HEK293 (cell line): ENCODE measurements at regions not wholly inside any gene's neighbourhood (a gene's known extent, or its start where the extent isn't known, plus 50 kb on each side); places are given as distances from the start of the nearest gene placed in this dataset.

Experiments
- CTCF ChIA-PET: fragments of 350-600 bp; formaldehyde crosslinking; extraction: SDS; loops from one replicate; lab custom pipeline; 2021; ENCODE audit warnings: antibody characterized with exemption; lab: Yijun Ruan, JAX
- POLR2A ChIA-PET: fragments of 300-600 bp; formaldehyde crosslinking; extraction: SDS; loops from one replicate; lab custom pipeline; 2020; ENCODE audit warnings: antibody characterized with exemption, inconsistent platforms; lab: Yijun Ruan, JAX
- H3K27ac ChIP-seq: fragments of 200-500 bp; sonication (Bioruptor generic); 2 replicates; pipeline ENCODE4 v1.5.1; 2014; ENCODE audit warnings: low read depth, low read length, control low read depth, inconsistent platforms; ENCODE audit errors: extremely low read depth
- H3K36me3 ChIP-seq, 2 experiments: fragments of 200-500 bp in 1 of 2; sonication (Bioruptor generic) in 1 of 2; 1 replicate in 1 of 2; 2 replicates in 1 of 2; pipeline ENCODE4 v1.5.1; 2014 to 2017; ENCODE audit warnings: inconsistent platforms in 2 of 2, low read length in 2 of 2; ENCODE audit not compliant: control insufficient read depth in 2 of 2, insufficient read depth in 1 of 2
- H3K4me1 ChIP-seq: fragments of 200-500 bp; sonication (Bioruptor generic); 2 replicates; pipeline ENCODE4 v1.5.1; 2014; ENCODE audit warnings: mild to moderate bottlenecking, low read length, inconsistent platforms; ENCODE audit not compliant: control insufficient read depth, insufficient read depth
- H3K4me3 ChIP-seq: 2 replicates; pipeline ENCODE4 v1.5.1; 2011; ENCODE audit warnings: low read depth, mild to moderate bottlenecking, control low read depth, low read length, moderate library complexity
- H3K9me3 ChIP-seq: fragments of 200-500 bp; sonication (Bioruptor generic); 2 replicates; pipeline ENCODE4 v1.5.1; 2014; ENCODE audit warnings: low read depth, low read length, inconsistent platforms; ENCODE audit not compliant: control insufficient read depth, insufficient read depth
- CTCF ChIP-seq: fragments of 450-650 bp; formaldehyde crosslinking; IDR thresholded peaks from 2 replicates; pipeline ENCODE4 v1.5.1; 2016; ENCODE audit warnings: missing biosample characterization, missing genetic modification characterization
- HOXA7 ChIP-seq: sonication (generic); formaldehyde crosslinking; IDR thresholded peaks from 2 replicates; pipeline ENCODE4 v1.8.1; 2022; ENCODE audit warnings: missing genetic modification reagents, borderline replicate concordance
- KLF16 ChIP-seq: fragments of 450-650 bp; formaldehyde crosslinking; IDR thresholded peaks from 2 replicates; pipeline ENCODE4 v1.5.1; 2017; ENCODE audit warnings: missing biosample characterization, missing genetic modification characterization
- KLF17 ChIP-seq: fragments of 450-650 bp; formaldehyde crosslinking; IDR thresholded peaks from 2 replicates; pipeline ENCODE4 v1.5.1; 2016; ENCODE audit warnings: missing biosample characterization, missing genetic modification characterization
- OVOL3 ChIP-seq: fragments of 450-650 bp; formaldehyde crosslinking; IDR thresholded peaks from 2 replicates; pipeline ENCODE4 v1.5.1; 2016; ENCODE audit warnings: missing biosample characterization, missing genetic modification characterization
- TCF7L2 ChIP-seq: IDR thresholded peaks from 2 replicates; pipeline ENCODE4 v1.6.1; 2011; ENCODE audit warnings: low read depth, mild to moderate bottlenecking, inconsistent platforms, low read length, moderate library complexity, borderline replicate concordance
- WT1 ChIP-seq: fragments of 450-650 bp; formaldehyde crosslinking; IDR thresholded peaks from 2 replicates; pipeline ENCODE4 v1.5.1; 2016; ENCODE audit warnings: missing biosample characterization, missing genetic modification characterization
- ZBTB11 ChIP-seq: fragments of 450-650 bp; formaldehyde crosslinking; conservative IDR thresholded peaks from 2 replicates; pipeline ENCODE4 v1.5.1; 2016; ENCODE audit warnings: low read depth, missing biosample characterization, missing genetic modification characterization
- ZBTB44 ChIP-seq: fragments of 450-650 bp; IDR thresholded peaks from 2 replicates; pipeline ENCODE4 v1.5.1; 2018; ENCODE audit warnings: missing biosample characterization, mild to moderate bottlenecking, missing genetic modification characterization
- ZBTB49 ChIP-seq: fragments of 450-650 bp; formaldehyde crosslinking; IDR thresholded peaks from 2 replicates; pipeline ENCODE4 v1.5.1; 2016; ENCODE audit warnings: missing biosample characterization, missing genetic modification characterization, low read depth
- ZEB2 ChIP-seq: fragments of 450-650 bp; formaldehyde crosslinking; IDR thresholded peaks from 2 replicates; pipeline ENCODE4 v1.5.1; 2016; ENCODE audit warnings: missing biosample characterization, missing genetic modification characterization
- ZFP41 ChIP-seq: fragments of 450-650 bp; formaldehyde crosslinking; IDR thresholded peaks from 2 replicates; pipeline ENCODE4 v1.5.1; 2016; ENCODE audit warnings: missing biosample characterization, missing genetic modification characterization, borderline replicate concordance
- ZNF138 ChIP-seq: fragments of 450-650 bp; formaldehyde crosslinking; IDR thresholded peaks from 2 replicates; pipeline ENCODE4 v1.5.1; 2016; ENCODE audit warnings: missing biosample characterization, missing genetic modification characterization, borderline replicate concordance
- ZNF175 ChIP-seq: fragments of 450-650 bp; formaldehyde crosslinking; IDR thresholded peaks from 2 replicates; pipeline ENCODE4 v1.5.1; 2016; ENCODE audit warnings: missing biosample characterization, missing genetic modification characterization
- ZNF239 ChIP-seq: fragments of 450-650 bp; formaldehyde crosslinking; IDR thresholded peaks from 2 replicates; pipeline ENCODE4 v1.5.1; 2016; ENCODE audit warnings: missing biosample characterization, missing genetic modification characterization
- ZNF391 ChIP-seq: fragments of 450-650 bp; formaldehyde crosslinking; IDR thresholded peaks from 2 replicates; pipeline ENCODE4 v1.5.1; 2016; ENCODE audit warnings: low read depth, missing biosample characterization, missing genetic modification characterization, borderline replicate concordance
- ZNF394 ChIP-seq: fragments of 450-650 bp; formaldehyde crosslinking; IDR thresholded peaks from 2 replicates; pipeline ENCODE4 v1.5.1; 2016; ENCODE audit warnings: missing biosample characterization, missing genetic modification characterization, mild to moderate bottlenecking, moderate library complexity, borderline replicate concordance
- ZNF449 ChIP-seq: fragments of 450-650 bp; formaldehyde crosslinking; IDR thresholded peaks from 2 replicates; pipeline ENCODE4 v1.5.1; 2017; ENCODE audit warnings: missing biosample characterization, mild to moderate bottlenecking, missing genetic modification characterization, moderate library complexity
- ZNF549 ChIP-seq: fragments of 450-650 bp; IDR thresholded peaks from 2 replicates; pipeline ENCODE4 v1.5.1; 2018; ENCODE audit warnings: missing biosample characterization, missing genetic modification characterization, mild to moderate bottlenecking, inconsistent platforms, moderate library complexity
- ZNF558 ChIP-seq: fragments of 450-650 bp; formaldehyde crosslinking; IDR thresholded peaks from 2 replicates; pipeline ENCODE4 v1.5.1; 2016; ENCODE audit warnings: missing biosample characterization, missing genetic modification characterization
- ZNF626 ChIP-seq: fragments of 450-650 bp; sonication (Bioruptor Pico); formaldehyde crosslinking; IDR thresholded peaks from 2 replicates; pipeline ENCODE4 v1.5.1; 2018; ENCODE audit warnings: missing biosample characterization, missing genetic modification characterization, inconsistent platforms
- ZNF629 ChIP-seq: fragments of 450-650 bp; formaldehyde crosslinking; IDR thresholded peaks from 2 replicates; pipeline ENCODE4 v1.5.1; 2017; ENCODE audit warnings: missing biosample characterization, missing genetic modification characterization
- ZNF707 ChIP-seq: fragments of 450-650 bp; formaldehyde crosslinking; IDR thresholded peaks from 2 replicates; pipeline ENCODE4 v1.5.1; 2016; ENCODE audit warnings: missing biosample characterization, missing genetic modification characterization

- no peak overlapping the region for H3K4me3 ChIP-seq
- no peaks in the 10 kb centered on the region for H3K36me3 ChIP-seq
- no peaks in the 10 kb centered on the region for H3K4me1 ChIP-seq
- no peaks in the 10 kb centered on the region for H3K9me3 ChIP-seq
- CTCF ChIA-PET, result interaction anchor here (0.6 to 3.9 kb wide), 45 partner anchors 8 to 1474 kb away, joined by 3 to 32 read pairs (median 4); no protein-coding TSS in a partner anchor
- TF ChIP-seq ZNF175 (tag by site-specific recombination) (no peak), ZNF391 (tag by site-specific recombination) (no peak), ZNF449 (no peak), ZNF239 (tag by site-specific recombination) (no peak), ZNF394 (tag by site-specific recombination) (no peak), ZNF707 (tag by site-specific recombination) (no peak), ZFP41 (no peak), CTCF (tag by site-specific recombination) (no peak), ZEB2 (no peak), ZNF626 (no peak), KLF16 (tag by site-specific recombination) (no peak), ZBTB49 (no peak), ZBTB44 (tag by site-specific recombination) (no peak), WT1 (tag by site-specific recombination) (no peak)
- TF ChIP-seq, all 188 proteins: peak for 0
- POLR2A ChIA-PET, result no interaction called here
- no peak overlapping the region for H3K27ac ChIP-seq
Measured at GRCh38 chr1:221204055-221204833, 325.0 kb downstream of the HLX start.

- POLR2A ChIA-PET, result no interaction called here
- Histone ChIP-seq H3K4me1 (no peaks in the 10 kb centered on the region), H3K36me3 (no peaks in the 10 kb centered on the region), H3K9me3 (no peaks in the 10 kb centered on the region), H3K4me3 (no peak overlapping the region), H3K27ac (no peak overlapping the region)
- CTCF ChIA-PET, result interaction anchor here (0.5 to 1.1 kb wide), 5 partner anchors 212 to 1250 kb away, joined by 3 read pairs; no protein-coding TSS in a partner anchor
- TF ChIP-seq ZNF549, result no peak
- TF ChIP-seq HOXA7 (CRISPR knock-in tag), result no peak
- no peak for TF ChIP-seq KLF17 (tag by site-specific recombination)
- TF ChIP-seq ZBTB11 (tag by site-specific recombination), result no peak
- TF ChIP-seq ZNF629 (tag by site-specific recombination), result no peak
- no peak for TF ChIP-seq OVOL3 (tag by site-specific recombination)
- no peak for TF ChIP-seq TCF7L2
- TF ChIP-seq ZNF558 (tag by site-specific recombination), result no peak
- no peak for TF ChIP-seq ZNF138
Measured at GRCh38 chr1:221206076-221206475, 326.8 kb downstream of the HLX start.
